ENCODE measurements at regions not wholly inside any gene's neighbourhood (a gene's known extent, or its start where the extent isn't known, plus 50 kb on each side); places are given as distances from the start of the nearest gene placed in this dataset.

GRCh38 chr4:124000233-124000632 lies 603.6 kb downstream of the SPRY1 start:
- TF ChIP-seq CTCF (conservative IDR thresholded peaks at IDR 0.05; ENCODE audit: low read length) (no peak), EZH2phosphoT487 (IDR thresholded peaks at IDR 0.05; ENCODE audit: borderline replicate concordance, low read depth, low read length) (no peak)

Data from OCI-LY7 (cell line).